Effector CD4-positive, alpha-beta T cell (primary cell): ENCODE measurements at regions not wholly inside any gene's neighbourhood (a gene's known extent, or its start where the extent isn't known, plus 50 kb on each side); places are given as distances from the start of the nearest gene placed in this dataset.

ENCODE experiments used
- DNase-seq: peaks from one replicate; pipeline ENCODE4 v3.0.0-alpha.2; 2020

DNA sequence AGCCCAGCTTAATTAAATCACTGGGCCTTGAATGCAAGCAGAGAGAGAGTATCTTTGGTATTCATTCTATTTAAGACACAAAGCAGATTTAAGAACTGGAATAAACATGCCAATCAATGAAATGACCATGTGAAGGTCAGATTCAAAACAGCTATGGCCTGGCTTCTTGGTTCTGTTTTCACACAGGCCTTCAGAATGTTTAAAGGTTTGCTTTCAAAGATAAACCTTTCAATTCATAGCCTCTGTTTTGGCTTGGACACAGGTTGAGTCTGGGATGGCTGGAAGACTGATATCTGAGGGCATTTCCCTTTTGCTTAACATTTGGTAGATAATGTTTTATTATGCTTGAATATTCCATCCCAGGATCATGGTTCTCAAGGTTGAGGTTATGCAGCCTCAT lies 244.4 kb upstream of the KBTBD8 start:
- DNase-seq: no peak

GRCh38 chr3:66754613-66755012 lies 243.5 kb upstream of the KBTBD8 start:
- no peak for DNase-seq

GRCh38 chr3:66755924-66756323 lies 242.2 kb upstream of the KBTBD8 start:
- no peak for DNase-seq

- DNase-seq: no peak
These were observed 241.6 kb upstream of the KBTBD8 start for GRCh38 chr3:66756468-66757036.

DNA sequence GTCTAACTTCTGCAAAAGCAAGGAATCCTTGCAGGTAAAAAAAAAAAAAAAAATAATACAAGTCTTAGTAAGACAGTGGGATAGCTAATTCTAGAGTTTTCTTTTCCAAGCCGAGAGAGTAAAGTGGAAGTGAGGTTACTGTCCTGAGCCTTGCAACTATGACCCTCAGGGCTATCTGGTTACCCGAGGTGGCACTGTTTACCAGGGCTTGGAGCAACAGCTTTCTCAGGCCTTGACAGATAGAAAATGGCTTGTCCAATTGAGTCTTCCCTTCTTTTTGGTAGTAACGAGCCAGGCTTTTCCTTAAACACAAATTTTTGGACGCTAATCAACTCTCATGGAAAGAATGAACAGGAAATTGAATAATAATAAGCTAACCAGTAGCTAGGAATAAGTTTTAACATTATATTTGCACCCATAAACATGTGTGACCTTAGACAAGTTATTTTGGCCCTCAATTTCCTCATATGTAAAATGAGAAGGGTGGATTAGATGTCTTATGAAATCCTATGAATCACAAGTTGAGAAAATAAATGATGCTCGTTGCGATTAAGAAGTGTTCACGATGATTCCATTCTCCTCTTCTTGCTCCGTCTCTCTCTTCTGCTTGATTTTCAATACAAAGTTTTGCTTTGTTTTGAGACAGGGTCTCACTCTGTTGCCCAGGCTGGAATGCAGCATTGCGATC lies 236.9 kb upstream of the KBTBD8 start:
- DNase-seq: no peak

DNA sequence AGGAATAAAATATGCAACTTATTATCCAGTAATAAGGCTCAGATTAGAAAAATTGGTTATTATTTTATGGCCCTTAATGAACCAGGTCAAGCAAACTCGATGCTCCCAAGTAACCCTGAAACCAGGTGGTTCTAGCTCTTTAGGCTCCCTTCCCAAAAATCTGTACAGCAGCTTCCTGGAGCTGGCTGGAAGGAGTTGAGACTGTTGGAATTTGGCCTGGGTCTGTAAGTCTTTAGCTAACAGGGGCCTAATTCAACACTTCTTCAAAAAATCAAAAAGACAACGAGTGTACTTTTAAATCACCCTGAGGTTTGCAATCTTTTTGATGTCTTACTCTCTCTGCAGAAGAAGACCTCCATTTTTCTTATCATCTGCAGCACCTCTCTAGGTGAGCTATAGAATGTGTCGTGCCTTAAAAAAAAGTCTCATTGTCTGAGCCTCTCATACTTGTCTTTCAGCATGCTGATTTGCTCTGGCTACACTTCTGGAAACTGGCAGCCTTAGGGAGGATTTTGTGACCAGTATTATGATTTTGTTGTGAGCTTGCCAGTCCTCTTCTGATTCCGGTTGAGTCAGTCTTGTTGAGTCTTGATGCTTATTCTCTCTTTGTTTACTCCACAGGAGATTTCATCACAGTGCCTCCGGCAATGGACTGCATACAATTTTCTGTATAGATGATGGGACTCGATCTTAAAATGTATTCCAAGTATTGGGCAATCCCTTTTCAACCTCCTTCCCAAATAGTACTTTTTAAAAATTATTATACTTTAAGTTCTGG lies 235.0 kb upstream of the KBTBD8 start:
- DNase-seq: no peak

DNA sequence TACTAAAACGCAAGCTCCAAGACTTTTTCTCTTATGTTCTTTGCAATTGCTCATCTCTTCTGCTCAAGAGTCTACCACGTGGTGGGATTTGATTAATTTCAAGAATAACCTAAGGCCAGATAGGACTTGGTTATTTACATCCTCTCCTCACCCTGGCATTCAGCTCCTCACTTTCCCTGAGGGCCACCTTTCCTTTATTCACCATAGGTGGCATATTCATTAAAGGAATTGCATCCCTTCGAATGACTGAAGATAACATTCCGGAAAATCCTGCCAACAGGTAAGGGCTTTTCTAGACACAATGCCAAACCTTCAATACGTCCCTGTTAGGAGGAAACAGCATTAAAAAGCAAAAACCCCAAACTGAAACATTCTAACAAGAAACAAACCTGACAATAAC lies 220.0 kb upstream of the KBTBD8 start:
- no peak for DNase-seq

DNA sequence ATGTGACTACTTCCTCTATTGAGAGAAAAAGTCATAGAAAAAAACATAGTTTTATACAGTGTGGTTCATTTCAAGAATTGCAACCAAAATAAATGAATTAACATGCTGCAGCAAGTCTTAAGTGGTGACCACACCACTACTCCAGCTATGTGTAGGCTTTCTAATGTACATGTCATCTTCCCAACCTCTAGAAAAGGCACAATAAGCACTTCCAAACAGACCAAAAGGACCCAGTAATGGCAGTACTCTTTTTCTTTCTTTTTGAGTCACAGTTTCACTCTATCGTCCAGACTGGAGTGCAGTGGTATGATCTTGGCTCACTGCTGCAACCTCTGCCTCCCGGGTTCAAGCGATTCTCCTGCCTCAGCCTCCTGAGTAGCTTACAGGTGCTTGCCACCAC lies 219.3 kb upstream of the KBTBD8 start:
- DNase-seq: no peak

GRCh38 chr3:66785191-66785909 lies 212.8 kb upstream of the KBTBD8 start:
- DNase-seq: no peak

DNA sequence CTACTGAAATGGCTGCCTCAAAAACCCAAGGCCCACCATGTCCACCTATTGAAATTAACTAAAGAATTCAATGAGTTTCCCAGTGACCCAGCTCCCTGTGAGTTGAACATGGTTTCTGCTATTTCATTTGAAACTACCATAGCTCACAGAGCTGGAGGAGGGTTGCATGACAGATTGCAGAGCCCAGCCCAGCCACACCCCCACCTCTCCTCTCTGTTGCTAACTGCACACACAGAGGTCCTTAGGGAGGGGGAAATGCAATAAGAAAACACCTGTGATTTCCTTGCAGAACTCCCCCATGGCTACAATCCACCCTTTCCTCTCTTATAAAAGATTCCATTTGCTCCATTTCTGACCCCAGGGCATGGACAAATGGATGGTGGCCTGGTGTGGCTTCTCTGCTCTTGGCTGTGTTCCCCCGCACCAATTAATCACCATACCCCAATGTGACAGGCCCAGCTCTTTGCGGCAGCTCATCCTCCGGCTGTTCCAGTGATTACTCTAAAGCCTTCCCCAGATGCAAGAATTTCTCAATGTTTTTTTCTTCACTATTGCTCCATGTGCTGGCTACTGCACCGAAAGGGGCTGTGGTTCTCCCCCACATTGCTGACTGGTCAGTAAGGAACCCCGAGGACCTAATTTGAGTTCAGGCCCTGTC lies 208.4 kb upstream of the KBTBD8 start:
- DNase-seq: no peak

DNA sequence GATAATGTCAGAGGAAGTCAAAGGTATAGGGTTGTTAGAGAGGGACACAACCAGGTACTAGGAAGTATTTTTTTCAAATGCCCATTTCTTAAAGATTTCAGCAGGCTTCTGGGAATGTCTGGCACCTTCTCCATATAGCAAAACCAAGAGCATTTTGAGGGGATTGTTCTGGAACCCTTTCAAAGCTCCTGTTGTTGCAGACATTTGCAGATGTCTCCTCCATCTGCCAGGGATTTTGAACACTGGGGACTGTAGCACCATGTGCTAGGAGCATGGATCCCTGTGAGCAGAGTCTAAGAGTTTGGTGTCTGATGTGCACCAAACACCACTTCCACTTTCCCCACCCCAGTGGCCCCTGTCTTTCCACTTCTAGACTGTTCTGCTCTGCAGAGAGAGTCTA lies 206.0 kb upstream of the KBTBD8 start:
- no peak for DNase-seq

GRCh38 chr3:66795365-66795764 lies 202.7 kb upstream of the KBTBD8 start:
- DNase-seq: no peak

- no peak for DNase-seq
These were observed 201.8 kb upstream of the KBTBD8 start for GRCh38 chr3:66796343-66796742.

DNA sequence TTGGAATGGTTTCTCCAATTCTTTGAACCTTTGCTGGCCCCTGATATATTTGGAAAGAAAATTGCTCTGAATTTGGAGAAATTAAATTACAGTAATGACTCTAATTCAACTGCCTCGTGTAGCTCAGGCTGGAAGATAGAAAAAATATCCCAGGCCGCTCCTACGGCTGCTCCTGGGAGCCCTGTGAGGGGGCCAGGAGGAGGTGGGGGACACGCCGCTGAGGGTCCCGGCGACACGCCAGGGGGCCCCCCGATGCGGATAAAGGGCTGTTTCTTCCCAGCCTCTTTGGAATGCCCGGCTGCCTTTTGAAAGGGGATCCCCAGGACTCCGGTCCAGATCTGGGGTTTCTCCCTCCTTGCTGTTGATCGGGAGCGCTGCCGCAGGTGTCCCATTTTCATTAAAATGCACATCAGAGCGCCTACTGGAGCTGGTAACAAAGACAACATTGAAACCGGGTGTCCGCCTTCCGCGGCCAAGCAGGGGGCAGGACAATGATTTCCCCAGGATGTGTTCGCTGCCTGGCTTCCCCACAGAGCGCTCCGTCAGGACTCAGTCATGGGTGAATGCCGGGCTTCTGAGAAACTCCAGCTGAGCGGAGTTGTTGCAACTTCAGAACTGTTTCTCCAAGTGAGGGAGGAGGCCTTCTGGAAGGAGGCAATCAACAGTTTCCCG lies 200.1 kb upstream of the KBTBD8 start:
- DNase-seq: no peak

- no peak for DNase-seq
These were observed 197.1 kb upstream of the KBTBD8 start for GRCh38 chr3:66800941-66801545.

DNA sequence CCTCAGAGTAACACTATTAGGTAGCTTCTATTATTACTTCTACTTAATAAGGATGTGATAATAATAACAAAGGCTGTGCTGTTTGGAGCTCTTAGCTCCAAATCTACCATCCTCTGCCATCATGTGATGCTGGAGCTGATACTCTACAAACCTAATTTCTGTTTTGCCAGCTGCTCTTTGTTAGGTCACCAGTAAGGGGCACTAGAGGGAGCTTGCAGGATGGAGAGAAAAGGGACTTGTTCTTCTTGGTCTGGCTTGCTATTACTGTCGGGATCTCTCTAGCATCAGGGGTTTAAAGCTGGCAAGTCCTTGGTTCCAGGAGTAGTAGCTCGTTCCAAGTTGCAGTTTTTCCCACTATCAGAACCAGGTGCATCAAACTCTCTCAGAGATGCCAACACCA lies 194.9 kb upstream of the KBTBD8 start:
- DNase-seq: no peak

GRCh38 chr3:66803721-66804695 lies 194.1 kb upstream of the KBTBD8 start:
- DNase-seq: no peak

DNA sequence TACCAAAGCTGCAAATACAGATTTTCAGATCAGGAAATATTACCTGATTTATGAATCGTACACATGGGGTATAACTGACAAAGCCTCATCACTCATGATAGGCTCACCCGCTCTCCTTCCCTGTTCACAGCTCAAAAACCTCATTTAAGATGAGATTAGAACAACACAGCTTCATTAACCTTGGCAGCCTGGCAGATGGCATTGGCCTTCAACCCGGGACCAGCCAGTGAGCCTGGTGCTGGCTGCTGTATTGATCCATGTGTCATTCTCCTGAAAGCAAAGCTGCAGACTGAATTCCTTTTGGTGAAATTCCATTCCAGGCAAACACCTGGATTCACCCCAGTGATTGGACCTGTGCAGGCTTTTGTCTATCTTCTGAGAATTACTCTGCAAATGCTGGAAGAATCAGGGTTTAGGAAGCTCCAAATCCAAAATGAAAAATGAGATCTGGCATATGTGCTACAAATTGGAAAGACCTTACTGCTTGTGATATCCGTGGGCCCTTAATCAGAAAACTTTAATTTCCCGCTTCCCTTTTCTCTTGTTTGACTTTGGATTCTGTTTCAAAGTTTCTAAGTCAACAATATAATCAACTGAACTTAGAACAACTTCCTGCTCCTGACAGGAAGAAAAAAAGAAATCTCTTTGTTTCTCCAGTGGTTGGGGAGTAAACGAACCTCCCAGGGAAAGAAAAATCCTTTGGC lies 189.1 kb upstream of the KBTBD8 start:
- DNase-seq: no peak

GRCh38 chr3:66809595-66809958 lies 188.5 kb upstream of the KBTBD8 start:
- no peak for DNase-seq

GRCh38 chr3:66812136-66812535 lies 186.0 kb upstream of the KBTBD8 start:
- no peak for DNase-seq
